NT2/D1 (cell line): ENCODE measurements at regions not wholly inside any gene's neighbourhood (a gene's known extent, or its start where the extent isn't known, plus 50 kb on each side); places are given as distances from the start of the nearest gene placed in this dataset.

Experiments
- SUZ12 ChIP-seq: IDR thresholded peaks from 2 replicates; pipeline ENCODE4 v1.6.1; 2011; ENCODE audit not compliant: insufficient read length, insufficient read depth; ENCODE audit errors: extremely low read depth
- ZNF274 ChIP-seq: IDR thresholded peaks from 2 replicates; pipeline ENCODE4 v1.6.1; 2011; ENCODE audit warnings: mild to moderate bottlenecking, low read depth, low read length

DNA sequence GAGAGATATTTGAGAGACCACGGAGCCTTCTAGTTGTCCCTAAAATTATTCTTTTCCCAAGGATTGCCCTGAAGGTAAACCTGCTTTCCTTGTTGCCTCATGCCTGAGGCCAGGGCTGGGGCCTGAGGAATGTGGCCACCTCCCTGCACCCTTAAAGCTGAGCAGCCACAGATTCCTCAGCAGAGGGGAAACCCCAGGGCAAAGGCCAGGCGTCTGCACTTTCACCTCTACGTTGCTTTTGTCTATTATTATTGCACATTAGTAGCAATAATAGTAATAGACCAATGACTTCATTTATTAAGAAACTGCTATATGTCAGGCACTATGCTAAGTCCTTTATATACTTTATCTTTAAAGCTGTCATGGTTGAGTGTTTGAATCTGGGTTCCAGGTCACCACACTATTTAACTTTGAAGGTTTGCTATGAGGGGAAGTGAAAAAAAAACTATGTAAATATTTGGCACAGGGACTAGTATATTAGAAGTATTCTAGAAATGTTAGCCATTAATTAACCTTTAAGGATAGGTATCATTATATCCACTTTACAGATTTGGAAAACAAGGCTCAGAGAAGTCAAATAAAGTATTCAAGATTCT, 104.2 kb downstream of the LRRC30 start:
- TF ChIP-seq SUZ12: no peak
- TF ChIP-seq ZNF274: no peak
